Tibial artery (tissue), 4 donors: ENCODE measurements at regions not wholly inside any gene's neighbourhood (a gene's known extent, or its start where the extent isn't known, plus 50 kb on each side); places are given as distances from the start of the nearest gene placed in this dataset.

ENCODE experiments used
- DNase-seq, 2 donors: peaks; one replicate each; pipeline ENCODE4 v3.0.0-alpha.2; 2019
- H3K27ac ChIP-seq, 2 donors: fragments of 200-600 bp; sonication (generic) in 1 of 2; 1 replicate in 1 of 2; 2 replicates in 1 of 2; pipeline ENCODE4 v1.5.1; 2018 to 2019; ENCODE audit warnings: mild to moderate bottlenecking in 1 of 2
- H3K27me3 ChIP-seq, 2 donors: fragments of 200-600 bp; sonication (generic) in 1 of 2; one replicate each; pipeline versions ENCODE4 v1.5.1 to v1.6.0; 2016 to 2019
- H3K36me3 ChIP-seq, 3 donors: fragments of 200-600 bp; sonication (generic) in 2 of 3; one replicate each; pipeline ENCODE4 v1.5.1; 2016 to 2019; ENCODE audit warnings: mild to moderate bottlenecking in 2 of 3
- H3K4me1 ChIP-seq, 4 donors: fragments of 200-600 bp; sonication (generic) in 2 of 4; 1 replicate in 3 of 4; 2 replicates in 1 of 4; pipeline ENCODE4 v1.5.1; 2016 to 2019
- H3K4me3 ChIP-seq, 2 donors: fragments of 200-600 bp; sonication (generic) in 1 of 2; 1 replicate in 1 of 2; 2 replicates in 1 of 2; pipeline ENCODE4 v1.5.1; 2018 to 2019; ENCODE audit warnings: mild to moderate bottlenecking in 2 of 2
- H3K9me3 ChIP-seq, 3 donors: fragments of 200-600 bp; sonication (generic) in 1 of 3; one replicate each; pipeline ENCODE4 v1.5.1; 2016 to 2019
- intact Hi-C: fragments of 100-400 bp; cut with DNase I; formaldehyde crosslinking; loops from one replicate; pipeline ENCODE4 v1.15.0; 2023; ENCODE audit warnings: low total_unique reads
- TF ChIP-seq, protein P1 (sequence below), 2 experiments: fragments of 200-600 bp in 1 of 2; fragments of 450-650 bp in 1 of 2; IDR thresholded peaks; one replicate each; pipeline ENCODE4 v1.5.1; 2017 to 2019; ENCODE audit warnings: antibody characterized with exemption in 2 of 2, mild to moderate bottlenecking in 1 of 2, moderate library complexity in 1 of 2

DNA sequence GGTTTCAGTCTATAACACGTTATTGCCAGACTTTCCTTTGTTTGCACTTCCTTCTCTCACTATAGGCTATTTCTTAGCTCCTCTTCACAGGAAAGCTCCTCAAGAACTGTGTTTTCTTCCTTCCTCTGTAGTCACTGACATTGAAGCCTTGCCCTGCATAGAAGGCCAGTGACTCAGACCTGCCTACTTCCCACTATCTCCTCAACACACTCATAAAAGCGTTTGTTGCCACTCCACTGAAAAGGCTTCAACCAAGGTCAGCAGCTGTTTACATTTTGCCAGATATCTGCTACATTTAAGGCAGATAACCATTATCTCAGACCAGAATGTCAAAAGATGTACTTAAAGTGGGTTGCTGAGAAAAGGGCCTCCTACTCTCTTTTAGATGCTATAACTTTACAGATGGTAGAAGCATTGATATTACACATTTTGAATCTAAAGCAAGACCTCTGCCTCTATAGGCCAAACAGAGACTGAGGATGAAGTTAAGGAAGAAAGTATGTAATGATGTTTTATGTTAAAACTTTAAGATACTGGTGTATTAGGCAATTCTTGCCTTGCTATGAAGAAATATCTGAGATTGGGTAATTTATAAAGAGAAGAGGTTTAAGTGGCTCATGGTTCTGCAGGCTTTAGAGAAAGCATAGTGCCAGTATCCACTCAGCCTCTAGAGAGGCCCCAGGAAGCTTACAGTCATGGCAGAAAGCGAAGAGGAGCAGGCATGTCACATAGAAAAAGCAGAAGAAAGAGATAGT lies 233.3 kb upstream of the FLRT2 start:
- no peaks in the 10 kb centered on the region for H3K4me1 ChIP-seq
- no peak overlapping the region for H3K27ac ChIP-seq
- intact Hi-C loops, result no loop called here
- DNase-seq, result no peak
- no peak overlapping the region for H3K4me3 ChIP-seq
- TF ChIP-seq, protein P1, sequence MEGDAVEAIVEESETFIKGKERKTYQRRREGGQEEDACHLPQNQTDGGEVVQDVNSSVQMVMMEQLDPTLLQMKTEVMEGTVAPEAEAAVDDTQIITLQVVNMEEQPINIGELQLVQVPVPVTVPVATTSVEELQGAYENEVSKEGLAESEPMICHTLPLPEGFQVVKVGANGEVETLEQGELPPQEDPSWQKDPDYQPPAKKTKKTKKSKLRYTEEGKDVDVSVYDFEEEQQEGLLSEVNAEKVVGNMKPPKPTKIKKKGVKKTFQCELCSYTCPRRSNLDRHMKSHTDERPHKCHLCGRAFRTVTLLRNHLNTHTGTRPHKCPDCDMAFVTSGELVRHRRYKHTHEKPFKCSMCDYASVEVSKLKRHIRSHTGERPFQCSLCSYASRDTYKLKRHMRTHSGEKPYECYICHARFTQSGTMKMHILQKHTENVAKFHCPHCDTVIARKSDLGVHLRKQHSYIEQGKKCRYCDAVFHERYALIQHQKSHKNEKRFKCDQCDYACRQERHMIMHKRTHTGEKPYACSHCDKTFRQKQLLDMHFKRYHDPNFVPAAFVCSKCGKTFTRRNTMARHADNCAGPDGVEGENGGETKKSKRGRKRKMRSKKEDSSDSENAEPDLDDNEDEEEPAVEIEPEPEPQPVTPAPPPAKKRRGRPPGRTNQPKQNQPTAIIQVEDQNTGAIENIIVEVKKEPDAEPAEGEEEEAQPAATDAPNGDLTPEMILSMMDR (IDR thresholded peaks at IDR 0.05), result no peak
- H3K9me3 ChIP-seq, result no peaks in the 10 kb centered on the region
- H3K36me3 ChIP-seq, result no peaks in the 10 kb centered on the region
- no peaks in the 10 kb centered on the region for H3K27me3 ChIP-seq

DNA sequence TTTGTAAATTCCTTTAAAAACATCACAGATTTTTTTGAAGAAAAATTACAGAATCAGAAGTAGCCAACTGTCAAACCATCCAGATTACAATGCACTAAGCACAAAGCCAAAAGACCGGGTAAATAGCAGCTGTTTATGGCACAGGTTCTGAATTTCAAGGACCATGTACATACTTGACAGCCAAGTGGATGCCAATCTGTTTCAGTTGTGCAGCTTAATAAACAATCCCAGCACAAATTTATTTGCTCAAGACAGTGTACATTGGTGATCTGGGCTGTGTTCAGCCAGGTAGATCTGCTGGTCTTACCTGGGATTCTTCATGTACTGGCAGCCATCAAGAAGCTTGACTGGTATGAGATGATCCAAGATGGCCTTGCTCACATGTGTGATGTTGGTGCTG lies 229.8 kb upstream of the FLRT2 start:
- no peaks in the 10 kb centered on the region for H3K36me3 ChIP-seq
- no peak overlapping the region for H3K27ac ChIP-seq
- H3K4me3 ChIP-seq, result no peak overlapping the region
- intact Hi-C loops, result no loop called here
- DNase-seq, result no peak
- H3K27me3 ChIP-seq, result no peaks in the 10 kb centered on the region
- H3K4me1 ChIP-seq, result no peaks in the 10 kb centered on the region
- no peaks in the 10 kb centered on the region for H3K9me3 ChIP-seq
- TF ChIP-seq, protein P1 (IDR thresholded peaks at IDR 0.05), result no peak

DNA sequence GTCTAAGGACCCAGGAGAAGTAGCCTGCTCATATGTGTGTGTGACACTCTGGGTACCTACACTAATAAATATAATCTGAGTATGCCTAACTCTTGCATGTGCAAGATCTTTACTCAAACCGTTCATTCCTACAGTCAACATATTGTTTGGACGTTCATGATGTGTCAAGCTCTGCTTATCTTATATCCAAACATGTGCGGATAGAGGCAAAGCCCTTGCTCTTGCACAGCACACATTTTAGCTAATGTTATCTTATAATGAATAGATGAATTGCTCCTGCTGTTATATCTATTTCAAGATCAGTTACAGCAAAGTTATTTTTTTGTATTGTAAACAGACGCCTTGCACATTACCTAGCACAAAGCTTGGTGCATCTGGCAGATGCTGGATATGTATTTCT lies 228.4 kb upstream of the FLRT2 start:
- no peaks in the 10 kb centered on the region for H3K36me3 ChIP-seq
- H3K27me3 ChIP-seq, result no peaks in the 10 kb centered on the region
- no peaks in the 10 kb centered on the region for H3K4me1 ChIP-seq
- TF ChIP-seq, protein P1 (IDR thresholded peaks at IDR 0.05), result no peak
- H3K4me3 ChIP-seq, result no peak overlapping the region
- no peaks in the 10 kb centered on the region for H3K9me3 ChIP-seq
- no peak overlapping the region for H3K27ac ChIP-seq
- no peak for DNase-seq
- intact Hi-C loops, result no loop called here

DNA sequence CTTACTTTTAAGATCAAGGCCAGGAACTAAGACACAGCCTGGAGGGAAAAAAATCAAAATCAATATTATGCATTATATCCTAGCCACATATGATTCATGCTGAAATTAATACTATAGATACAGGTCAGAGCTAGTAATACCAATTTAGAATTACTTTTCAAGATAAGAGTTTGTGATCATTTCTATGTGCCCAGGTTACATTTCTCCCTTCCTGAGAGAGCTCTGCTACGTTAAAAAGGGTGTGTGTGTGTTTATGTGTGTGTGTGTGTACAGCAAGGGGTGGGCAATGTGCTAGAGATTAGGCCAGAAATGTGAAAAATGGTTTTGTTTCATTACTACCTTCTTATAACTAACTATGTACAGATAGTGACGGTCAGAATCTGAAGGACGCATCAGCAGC lies 223.9 kb upstream of the FLRT2 start:
- no peak overlapping the region for H3K27ac ChIP-seq
- intact Hi-C loops, result no loop called here
- H3K36me3 ChIP-seq, result no peaks in the 10 kb centered on the region
- TF ChIP-seq, protein P1 (IDR thresholded peaks at IDR 0.05), result no peak
- no peak overlapping the region for H3K4me3 ChIP-seq
- no peaks in the 10 kb centered on the region for H3K9me3 ChIP-seq
- no peaks in the 10 kb centered on the region for H3K4me1 ChIP-seq
- no peaks in the 10 kb centered on the region for H3K27me3 ChIP-seq
- DNase-seq, result no peak

DNA sequence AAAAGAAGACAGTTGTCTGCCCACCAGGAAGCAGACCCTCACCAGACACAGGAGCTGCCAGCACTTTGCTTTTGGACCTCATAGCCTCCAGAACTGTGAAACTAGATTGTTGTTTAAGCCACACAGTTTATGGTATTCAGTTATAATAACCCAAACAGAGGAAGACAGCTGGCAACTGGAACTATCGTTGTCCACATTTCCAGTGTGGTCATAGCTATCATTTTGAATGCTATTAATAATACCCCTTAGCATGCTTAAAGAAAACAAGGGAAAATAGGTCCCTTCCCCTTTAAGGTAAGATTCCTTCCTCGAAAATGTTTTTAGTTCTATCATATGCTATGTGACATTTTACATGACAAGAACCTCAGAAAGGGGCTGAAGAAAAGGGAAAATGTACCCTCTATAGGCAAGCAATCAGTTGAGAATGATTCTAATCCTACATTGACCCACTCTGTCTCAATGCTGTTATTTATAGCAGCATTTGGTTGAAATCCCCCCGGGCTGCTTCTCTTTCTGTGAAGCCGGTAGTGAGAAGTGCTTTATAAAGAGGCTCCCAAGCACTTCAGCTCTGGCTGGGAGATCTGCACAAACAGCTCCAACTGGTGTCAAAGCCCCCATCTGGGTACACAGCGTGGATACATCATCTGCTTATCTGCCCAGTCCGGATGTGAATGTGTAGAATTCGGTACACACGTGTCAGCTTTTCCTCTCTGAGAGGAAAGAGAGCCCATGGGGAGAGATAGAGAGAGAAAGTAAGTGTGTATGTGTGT lies 221.2 kb upstream of the FLRT2 start:
- Histone ChIP-seq H3K4me3 (no peak overlapping the region), H3K27ac (no peak overlapping the region), H3K27me3 (no peaks in the 10 kb centered on the region), H3K36me3 (no peaks in the 10 kb centered on the region), H3K4me1 (no peaks in the 10 kb centered on the region), H3K9me3 (no peaks in the 10 kb centered on the region)
- TF ChIP-seq, protein P1 (IDR thresholded peaks at IDR 0.05), result no peak
- DNase-seq, result no peak
- intact Hi-C loops, result no loop called here
